OCI-LY3 (cell line): ENCODE measurements at regions not wholly inside any gene's neighbourhood (a gene's known extent, or its start where the extent isn't known, plus 50 kb on each side); places are given as distances from the start of the nearest gene placed in this dataset.

Experiments
- H2AFZ ChIP-seq: fragments of 200-600, 300-600 bp; shearing (Covaris generic); 2 replicates; pipeline ENCODE4 v1.6.0; 2014; ENCODE audit warnings: antibody characterized with exemption, low read depth, low read length
- H3K27ac ChIP-seq: fragments of 200-600, 300-600 bp; sonication (generic); 2 replicates; pipeline ENCODE4 v1.5.1; 2014; ENCODE audit warnings: mild to moderate bottlenecking, low read length, moderate library complexity, mixed read lengths
- H3K27me3 ChIP-seq: fragments of 200-600, 300-600 bp; sonication (generic); 2 replicates; pipeline ENCODE4 v1.6.1; 2014; ENCODE audit warnings: low read depth, low read length, mixed read lengths
- H3K36me3 ChIP-seq: fragments of 200-600, 300-600 bp; sonication (generic); replicated peaks from 2 replicates; pipeline ENCODE3; 2014; ENCODE audit warnings: low read depth, low read length, mixed read lengths
- H3K4me1 ChIP-seq: fragments of 300-600, 200-600 bp; sonication (generic); 2 replicates; pipeline ENCODE4 v1.6.1; 2014; ENCODE audit warnings: low read length, mixed read lengths
- H3K4me2 ChIP-seq: fragments of 200-600, 300-600 bp; sonication (generic); 2 replicates; pipeline ENCODE4 v1.6.1; 2014; ENCODE audit warnings: low read length, mixed read lengths
- H3K4me3 ChIP-seq: fragments of 300-600, 200-600 bp; sonication (generic); 2 replicates; pipeline ENCODE4 v1.5.1; 2014; ENCODE audit warnings: antibody characterized with exemption, mild to moderate bottlenecking, low read length, moderate library complexity
- H3K79me2 ChIP-seq: fragments of 300-600, 200-600 bp; shearing (Covaris generic); 2 replicates; pipeline ENCODE4 v1.6.1; 2014; ENCODE audit warnings: mild to moderate bottlenecking, low read length, mixed read lengths
- H3K9ac ChIP-seq: fragments of 300-600, 200-600 bp; shearing (Covaris generic); 2 replicates; pipeline ENCODE4 v1.6.0; 2014; ENCODE audit warnings: mild to moderate bottlenecking, low read length, moderate library complexity
- H3K9me3 ChIP-seq: fragments of 200-600, 300-600 bp; shearing (Covaris generic); 2 replicates; pipeline ENCODE4 v1.6.1; 2014; ENCODE audit warnings: low read length, mixed read lengths; ENCODE audit not compliant: insufficient read depth
- H4K20me1 ChIP-seq: fragments of 200-600, 300-600 bp; sonication (generic); 2 replicates; pipeline ENCODE4 v1.6.1; 2016; ENCODE audit warnings: low read length, mixed read lengths; ENCODE audit not compliant: insufficient read depth
- EZH2phosphoT487 ChIP-seq: fragments of 200-600 bp; shearing (Covaris generic); IDR thresholded peaks from 2 replicates; pipeline ENCODE4 v1.6.1; 2018; ENCODE audit warnings: antibody characterized with exemption, mixed run types, low read depth
- TF ChIP-seq, protein P1 (sequence below): fragments of 200-600, 300-600 bp; sonication (generic); IDR thresholded peaks from 2 replicates; pipeline ENCODE4 v1.5.1; 2014; ENCODE audit warnings: antibody characterized with exemption, low read length, low read depth

DNA sequence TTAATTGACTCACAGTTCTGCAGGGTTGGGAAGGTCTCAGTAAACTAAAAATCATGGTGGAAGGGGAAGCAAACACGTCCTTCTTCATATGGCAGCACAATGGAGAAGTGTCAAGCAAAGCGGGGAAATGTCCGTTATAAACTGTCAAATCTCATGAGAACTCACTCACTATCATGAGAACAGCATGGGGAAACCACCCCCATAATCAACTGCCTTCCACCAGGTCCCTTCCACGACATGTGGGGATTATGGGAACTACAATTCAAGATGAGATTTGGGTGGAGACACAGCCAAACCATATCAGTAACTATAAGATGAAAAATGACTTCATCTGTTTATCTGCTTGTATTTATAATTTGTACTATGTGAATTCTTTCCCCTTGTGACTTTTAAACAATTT lies 577.6 kb upstream of the MDGA2 start:
- Histone ChIP-seq H3K27ac (no peak overlapping the region), H4K20me1 (no peaks in the 10 kb centered on the region), H3K9ac (no peak overlapping the region), H3K36me3 (no peaks in the 10 kb centered on the region), H3K79me2 (no peaks in the 10 kb centered on the region), H3K27me3 (no peaks in the 10 kb centered on the region), H3K9me3 (no peaks in the 10 kb centered on the region), H3K4me1 (no peaks in the 10 kb centered on the region), H2AFZ (no peak overlapping the region), H3K4me2 (no peak overlapping the region), H3K4me3 (no peak overlapping the region)
- TF ChIP-seq, protein P1, sequence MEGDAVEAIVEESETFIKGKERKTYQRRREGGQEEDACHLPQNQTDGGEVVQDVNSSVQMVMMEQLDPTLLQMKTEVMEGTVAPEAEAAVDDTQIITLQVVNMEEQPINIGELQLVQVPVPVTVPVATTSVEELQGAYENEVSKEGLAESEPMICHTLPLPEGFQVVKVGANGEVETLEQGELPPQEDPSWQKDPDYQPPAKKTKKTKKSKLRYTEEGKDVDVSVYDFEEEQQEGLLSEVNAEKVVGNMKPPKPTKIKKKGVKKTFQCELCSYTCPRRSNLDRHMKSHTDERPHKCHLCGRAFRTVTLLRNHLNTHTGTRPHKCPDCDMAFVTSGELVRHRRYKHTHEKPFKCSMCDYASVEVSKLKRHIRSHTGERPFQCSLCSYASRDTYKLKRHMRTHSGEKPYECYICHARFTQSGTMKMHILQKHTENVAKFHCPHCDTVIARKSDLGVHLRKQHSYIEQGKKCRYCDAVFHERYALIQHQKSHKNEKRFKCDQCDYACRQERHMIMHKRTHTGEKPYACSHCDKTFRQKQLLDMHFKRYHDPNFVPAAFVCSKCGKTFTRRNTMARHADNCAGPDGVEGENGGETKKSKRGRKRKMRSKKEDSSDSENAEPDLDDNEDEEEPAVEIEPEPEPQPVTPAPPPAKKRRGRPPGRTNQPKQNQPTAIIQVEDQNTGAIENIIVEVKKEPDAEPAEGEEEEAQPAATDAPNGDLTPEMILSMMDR, result no peak
- no peak for TF ChIP-seq EZH2phosphoT487

DNA sequence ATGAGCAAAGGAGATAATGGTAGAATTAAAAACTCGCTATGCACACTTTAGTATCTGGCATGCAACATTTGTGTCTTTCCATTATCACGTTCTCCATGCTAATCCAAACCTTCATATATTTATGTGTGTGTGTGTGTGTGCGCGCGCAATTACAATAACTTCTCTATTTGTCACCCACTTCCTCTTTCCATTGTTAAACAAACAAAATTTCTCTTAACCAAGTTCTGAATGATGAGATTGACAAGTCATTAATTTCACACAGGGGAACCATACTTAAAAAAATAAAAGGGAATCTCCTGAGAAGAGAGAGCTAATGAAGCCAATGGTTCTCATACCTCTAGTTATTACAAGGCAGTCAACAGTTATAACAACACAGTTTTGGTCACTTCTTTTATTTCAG lies 575.9 kb upstream of the MDGA2 start:
- no peak overlapping the region for H3K9ac ChIP-seq
- no peak overlapping the region for H3K4me2 ChIP-seq
- no peak for TF ChIP-seq EZH2phosphoT487
- TF ChIP-seq, protein P1, result no peak
- no peaks in the 10 kb centered on the region for H4K20me1 ChIP-seq
- no peak overlapping the region for H3K4me3 ChIP-seq
- no peaks in the 10 kb centered on the region for H3K36me3 ChIP-seq
- no peaks in the 10 kb centered on the region for H3K9me3 ChIP-seq
- no peaks in the 10 kb centered on the region for H3K27me3 ChIP-seq
- H3K4me1 ChIP-seq, result no peaks in the 10 kb centered on the region
- no peak overlapping the region for H3K27ac ChIP-seq
- H3K79me2 ChIP-seq, result no peaks in the 10 kb centered on the region
- no peak overlapping the region for H2AFZ ChIP-seq

DNA sequence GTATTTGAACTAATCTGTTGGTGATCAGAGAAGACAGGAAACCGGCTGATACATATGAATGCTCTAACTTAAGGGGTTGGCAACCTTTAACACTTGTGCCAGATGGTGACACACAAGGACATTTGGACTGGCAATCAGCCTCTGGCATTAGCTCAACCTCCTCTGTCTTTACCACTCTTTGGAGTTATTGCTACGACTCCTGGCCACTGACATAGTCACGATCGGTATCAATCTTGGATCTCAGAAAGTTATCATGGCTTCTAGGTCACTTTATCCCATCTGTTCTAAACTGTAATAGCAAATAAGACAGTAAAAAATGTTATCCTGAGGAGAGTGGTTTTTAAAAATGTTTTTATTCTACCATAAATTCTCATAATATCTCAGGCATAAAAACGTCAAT lies 575.2 kb upstream of the MDGA2 start:
- no peak overlapping the region for H2AFZ ChIP-seq
- no peaks in the 10 kb centered on the region for H4K20me1 ChIP-seq
- H3K4me3 ChIP-seq, result no peak overlapping the region
- no peaks in the 10 kb centered on the region for H3K9me3 ChIP-seq
- H3K79me2 ChIP-seq, result no peaks in the 10 kb centered on the region
- H3K4me2 ChIP-seq, result no peak overlapping the region
- H3K27me3 ChIP-seq, result no peaks in the 10 kb centered on the region
- TF ChIP-seq, protein P1, result no peak
- TF ChIP-seq EZH2phosphoT487, result no peak
- H3K9ac ChIP-seq, result no peak overlapping the region
- no peaks in the 10 kb centered on the region for H3K4me1 ChIP-seq
- no peak overlapping the region for H3K27ac ChIP-seq
- H3K36me3 ChIP-seq, result no peaks in the 10 kb centered on the region

DNA sequence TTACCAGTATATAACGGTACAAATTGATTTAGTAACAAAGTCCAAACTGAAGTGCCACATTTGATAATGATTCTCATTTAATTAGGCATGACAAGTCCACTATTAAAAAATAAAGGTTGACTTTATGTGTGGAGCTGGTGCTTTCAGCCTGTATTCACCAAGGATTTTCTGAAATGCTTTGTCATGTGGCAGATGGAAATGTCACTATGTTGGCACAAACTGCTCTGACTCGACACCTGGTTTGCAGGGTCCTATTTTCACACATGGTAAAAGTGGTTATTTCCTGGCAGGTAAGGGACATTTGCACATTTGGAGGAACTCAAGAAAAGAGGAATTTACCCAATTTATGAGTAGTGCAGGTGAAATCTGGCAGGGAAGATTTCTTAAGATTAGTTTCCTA lies 572.6 kb upstream of the MDGA2 start:
- Histone ChIP-seq H3K4me2 (no peak overlapping the region), H4K20me1 (no peaks in the 10 kb centered on the region), H3K79me2 (no peaks in the 10 kb centered on the region), H3K4me1 (no peaks in the 10 kb centered on the region), H3K27me3 (no peaks in the 10 kb centered on the region), H3K9me3 (no peaks in the 10 kb centered on the region), H3K27ac (no peak overlapping the region), H2AFZ (no peak overlapping the region), H3K9ac (no peak overlapping the region), H3K4me3 (no peak overlapping the region), H3K36me3 (no peaks in the 10 kb centered on the region)
- TF ChIP-seq, protein P1, result no peak
- no peak for TF ChIP-seq EZH2phosphoT487
